Peyer's patch (tissue), 4 donors: ENCODE measurements at regions not wholly inside any gene's neighbourhood (a gene's known extent, or its start where the extent isn't known, plus 50 kb on each side); places are given as distances from the start of the nearest gene placed in this dataset.
"Not testable (repeated sequence)": the region's sequence is repeated elsewhere in the genome, so short reads cannot be mapped to it uniquely, and the experiment has no call there.

Source experiments
- DNase-seq, 3 donors: peaks; one replicate each; pipeline ENCODE4 v3.0.0-alpha.2; 2017 to 2019
- H3K27ac ChIP-seq, 4 donors: fragments of 200-600 bp; sonication (generic); one replicate each; pipeline ENCODE4 v1.5.1; 2016 to 2019
- H3K27me3 ChIP-seq, 2 donors: fragments of 200-600 bp; sonication (generic); one replicate each; pipeline ENCODE4 v1.5.1; 2019
- H3K36me3 ChIP-seq, 3 donors: fragments of 200-600 bp; sonication (generic); one replicate each; pipeline ENCODE4 v1.5.1; 2016 to 2019
- H3K4me1 ChIP-seq, 4 donors: fragments of 200-600 bp; sonication (generic); one replicate each; pipeline ENCODE4 v1.5.1; 2016 to 2019
- H3K4me3 ChIP-seq, 4 donors: fragments of 200-600 bp; sonication (generic); 1 replicate in 3 of 4; 2 replicates in 1 of 4; pipeline ENCODE4 v1.5.1; 2016 to 2019; ENCODE audit warnings: mild to moderate bottlenecking in 1 of 4
- H3K9me3 ChIP-seq, 4 donors: fragments of 200-600 bp; sonication (generic); one replicate each; pipeline ENCODE4 v1.5.1; 2016 to 2019; ENCODE audit warnings: mild to moderate bottlenecking in 1 of 4
- CTCF ChIP-seq, 6 experiments: fragments of 450-650 bp in 4 of 6; fragments of 200-600 bp in 2 of 6; sonication (generic) in 1 of 6; IDR thresholded peaks; one replicate each; pipeline ENCODE4 v1.5.1; 2017 to 2019; ENCODE audit warnings: antibody characterized with exemption in 6 of 6, mild to moderate bottlenecking in 3 of 6, moderate library complexity in 1 of 6
- POLR2A ChIP-seq, 2 donors: fragments of 450-650 bp; IDR thresholded peaks; one replicate each; pipeline ENCODE4 v1.5.1; 2017; ENCODE audit warnings: antibody characterized with exemption in 2 of 2, mild to moderate bottlenecking in 2 of 2, moderate library complexity in 2 of 2

GRCh38 chr5:92548346-92548745, 1032.7 kb downstream of the NR2F1-AS1 start:
- DNase-seq: no peak
- Histone ChIP-seq H3K27ac (no peak overlapping the region), H3K36me3 (no peaks in the 10 kb centered on the region), H3K4me1 (no peaks in the 10 kb centered on the region), H3K27me3 (no peaks in the 10 kb centered on the region), H3K9me3 (no peaks in the 10 kb centered on the region), H3K4me3 (no peak overlapping the region)
- no peak for TF ChIP-seq CTCF (IDR thresholded peaks at IDR 0.05)
- no peak for TF ChIP-seq POLR2A (IDR thresholded peaks at IDR 0.05)

- Histone ChIP-seq H3K27me3 (no peaks in the 10 kb centered on the region), H3K36me3 (no peaks in the 10 kb centered on the region), H3K27ac (no peak overlapping the region), H3K4me3 (no peak overlapping the region), H3K9me3 (no peaks in the 10 kb centered on the region), H3K4me1 (no peaks in the 10 kb centered on the region)
- no peak for DNase-seq
- TF ChIP-seq POLR2A (IDR thresholded peaks at IDR 0.05): no peak
- no peak for TF ChIP-seq CTCF (IDR thresholded peaks at IDR 0.05)
Observed at GRCh38 chr5:92544596-92544995, 1036.4 kb downstream of the NR2F1-AS1 start.

- TF ChIP-seq POLR2A (IDR thresholded peaks at IDR 0.05) (no peak), CTCF (IDR thresholded peaks at IDR 0.05) (no peak)
- Histone ChIP-seq H3K27me3 (no peaks in the 10 kb centered on the region), H3K36me3 (no peaks in the 10 kb centered on the region), H3K4me3 (no peak overlapping the region), H3K4me1 (no peaks in the 10 kb centered on the region), H3K9me3 (no peaks in the 10 kb centered on the region), H3K27ac (no peak overlapping the region)
- DNase-seq: no peak
Observed at GRCh38 chr5:92544036-92544435, 1037.0 kb downstream of the NR2F1-AS1 start.

GRCh38 chr5:92543201-92543600, 1037.8 kb downstream of the NR2F1-AS1 start:
- H3K36me3 ChIP-seq: no peaks in the 10 kb centered on the region
- no peaks in the 10 kb centered on the region for H3K4me1 ChIP-seq
- H3K4me3 ChIP-seq: no peak overlapping the region
- H3K9me3 ChIP-seq: no peaks in the 10 kb centered on the region
- no peak overlapping the region for H3K27ac ChIP-seq
- DNase-seq: no peak
- H3K27me3 ChIP-seq: no peaks in the 10 kb centered on the region
- no peak for TF ChIP-seq POLR2A (IDR thresholded peaks at IDR 0.05)
- TF ChIP-seq CTCF (IDR thresholded peaks at IDR 0.05): no peak

- H3K4me1 ChIP-seq, H3K27me3 ChIP-seq, H3K4me3 ChIP-seq, H3K27ac ChIP-seq, H3K36me3 ChIP-seq, DNase-seq, H3K9me3 ChIP-seq: not testable (repeated sequence)
Observed at GRCh38 chr5:92542017-92542416, 1039.0 kb downstream of the NR2F1-AS1 start.

- Histone ChIP-seq H3K27me3 (no peaks in the 10 kb centered on the region), H3K27ac (no peak overlapping the region), H3K36me3 (no peaks in the 10 kb centered on the region), H3K4me3 (no peak overlapping the region), H3K9me3 (no peaks in the 10 kb centered on the region), H3K4me1 (no peaks in the 10 kb centered on the region)
- no peak for DNase-seq
- no peak for TF ChIP-seq POLR2A (IDR thresholded peaks at IDR 0.05)
- TF ChIP-seq CTCF (IDR thresholded peaks at IDR 0.05): no peak
Observed at GRCh38 chr5:92527311-92528078, 1053.5 kb downstream of the NR2F1-AS1 start.
